ENCODE measurements at regions not wholly inside any gene's neighbourhood (a gene's known extent, or its start where the extent isn't known, plus 50 kb on each side); places are given as distances from the start of the nearest gene placed in this dataset.

- H3K27me3 ChIP-seq (ENCODE audit: insufficient read depth, low read length), result no peaks in the 10 kb centered on the region
- no peaks in the 10 kb centered on the region for H3K79me2 ChIP-seq (ENCODE audit: control insufficient read depth, insufficient read depth, low read length, unreplicated experiment)
- H3K27ac ChIP-seq (ENCODE audit: low read depth, low read length), result no peak overlapping the region
- H3K36me3 ChIP-seq (ENCODE audit: insufficient read depth, low read length), result no peaks in the 10 kb centered on the region
- no peak overlapping the region for H2AFZ ChIP-seq (ENCODE audit: low read length, unreplicated experiment)
- H3K4me3 ChIP-seq (ENCODE audit: low read depth, low read length), result no peak overlapping the region
- no peaks in the 10 kb centered on the region for H3K4me1 ChIP-seq (ENCODE audit: control insufficient read depth, insufficient read depth, low read length, unreplicated experiment)
These were observed 301.8 kb upstream of the CTSO start for GRCh38 chr4:156255230-156256007.

GRCh38 chr4:156252358-156252921, 298.8 kb upstream of the CTSO start:
- Histone ChIP-seq H2AFZ (ENCODE audit: low read length, unreplicated experiment) (no peak overlapping the region), H3K4me3 (ENCODE audit: low read depth, low read length) (no peak overlapping the region)

GRCh38 chr4:156251373-156252065, 297.9 kb upstream of the CTSO start:
- H3K4me1 ChIP-seq (ENCODE audit: control insufficient read depth, insufficient read depth, low read length, unreplicated experiment), result no peaks in the 10 kb centered on the region
- no peaks in the 10 kb centered on the region for H3K79me2 ChIP-seq (ENCODE audit: control insufficient read depth, insufficient read depth, low read length, unreplicated experiment)
- no peaks in the 10 kb centered on the region for H3K36me3 ChIP-seq (ENCODE audit: insufficient read depth, low read length)
- H3K27me3 ChIP-seq (ENCODE audit: insufficient read depth, low read length), result no peaks in the 10 kb centered on the region
- no peak overlapping the region for H3K4me3 ChIP-seq (ENCODE audit: low read depth, low read length)
- H3K27ac ChIP-seq (ENCODE audit: low read depth, low read length), result no peak overlapping the region
- no peak overlapping the region for H2AFZ ChIP-seq (ENCODE audit: low read length, unreplicated experiment)

More at GRCh38 chr4:156252358-156252921, 298.8 kb upstream of the CTSO start:
- H3K79me2 ChIP-seq (ENCODE audit: control insufficient read depth, insufficient read depth, low read length, unreplicated experiment), result no peaks in the 10 kb centered on the region
- H3K27ac ChIP-seq (ENCODE audit: low read depth, low read length), result no peak overlapping the region
- H3K4me1 ChIP-seq (ENCODE audit: control insufficient read depth, insufficient read depth, low read length, unreplicated experiment), result no peaks in the 10 kb centered on the region
- no peaks in the 10 kb centered on the region for H3K36me3 ChIP-seq (ENCODE audit: insufficient read depth, low read length)
- H3K27me3 ChIP-seq (ENCODE audit: insufficient read depth, low read length), result no peaks in the 10 kb centered on the region

GRCh38 chr4:156248917-156249316, 295.3 kb upstream of the CTSO start:
- no peaks in the 10 kb centered on the region for H3K79me2 ChIP-seq (ENCODE audit: control insufficient read depth, insufficient read depth, low read length, unreplicated experiment)
- H2AFZ ChIP-seq (ENCODE audit: low read length, unreplicated experiment), result no peak overlapping the region
- H3K36me3 ChIP-seq (ENCODE audit: insufficient read depth, low read length), result no peaks in the 10 kb centered on the region
- no peaks in the 10 kb centered on the region for H3K4me1 ChIP-seq (ENCODE audit: control insufficient read depth, insufficient read depth, low read length, unreplicated experiment)
- H3K27me3 ChIP-seq (ENCODE audit: insufficient read depth, low read length), result no peaks in the 10 kb centered on the region
- no peak overlapping the region for H3K27ac ChIP-seq (ENCODE audit: low read depth, low read length)
- H3K4me3 ChIP-seq (ENCODE audit: low read depth, low read length), result no peak overlapping the region

- Histone ChIP-seq H3K4me1 (ENCODE audit: control insufficient read depth, insufficient read depth, low read length, unreplicated experiment) (no peaks in the 10 kb centered on the region), H3K36me3 (ENCODE audit: insufficient read depth, low read length) (no peaks in the 10 kb centered on the region), H3K79me2 (ENCODE audit: control insufficient read depth, insufficient read depth, low read length, unreplicated experiment) (no peaks in the 10 kb centered on the region), H3K4me3 (ENCODE audit: low read depth, low read length) (no peak overlapping the region), H3K27me3 (ENCODE audit: insufficient read depth, low read length) (no peaks in the 10 kb centered on the region), H2AFZ (ENCODE audit: low read length, unreplicated experiment) (no peak overlapping the region), H3K27ac (ENCODE audit: low read depth, low read length) (no peak overlapping the region)
These were observed 293.8 kb upstream of the CTSO start for GRCh38 chr4:156247470-156247869.

- no peaks in the 10 kb centered on the region for H3K4me1 ChIP-seq (ENCODE audit: control insufficient read depth, insufficient read depth, low read length, unreplicated experiment)
- H3K79me2 ChIP-seq (ENCODE audit: control insufficient read depth, insufficient read depth, low read length, unreplicated experiment), result no peaks in the 10 kb centered on the region
- no peak overlapping the region for H3K27ac ChIP-seq (ENCODE audit: low read depth, low read length)
- H2AFZ ChIP-seq (ENCODE audit: low read length, unreplicated experiment), result no peak overlapping the region
- H3K27me3 ChIP-seq (ENCODE audit: insufficient read depth, low read length), result no peaks in the 10 kb centered on the region
- no peak overlapping the region for H3K4me3 ChIP-seq (ENCODE audit: low read depth, low read length)
- H3K36me3 ChIP-seq (ENCODE audit: insufficient read depth, low read length), result no peaks in the 10 kb centered on the region
These were observed 289.3 kb upstream of the CTSO start for GRCh38 chr4:156243015-156243414.

- H3K4me3 ChIP-seq (ENCODE audit: low read depth, low read length), result no peak overlapping the region
These were observed 288.7 kb upstream of the CTSO start for GRCh38 chr4:156242390-156242789.

GRCh38 chr4:156241896-156242295, 288.2 kb upstream of the CTSO start:
- no peak overlapping the region for H2AFZ ChIP-seq (ENCODE audit: low read length, unreplicated experiment)
- no peaks in the 10 kb centered on the region for H3K36me3 ChIP-seq (ENCODE audit: insufficient read depth, low read length)
- H3K4me1 ChIP-seq (ENCODE audit: control insufficient read depth, insufficient read depth, low read length, unreplicated experiment), result no peaks in the 10 kb centered on the region
- H3K27ac ChIP-seq (ENCODE audit: low read depth, low read length), result no peak overlapping the region
- H3K27me3 ChIP-seq (ENCODE audit: insufficient read depth, low read length), result no peaks in the 10 kb centered on the region
- no peaks in the 10 kb centered on the region for H3K79me2 ChIP-seq (ENCODE audit: control insufficient read depth, insufficient read depth, low read length, unreplicated experiment)
- H3K4me3 ChIP-seq (ENCODE audit: low read depth, low read length), result no peak overlapping the region

More at GRCh38 chr4:156242390-156242789, 288.7 kb upstream of the CTSO start:
- Histone ChIP-seq H3K79me2 (ENCODE audit: control insufficient read depth, insufficient read depth, low read length, unreplicated experiment) (no peaks in the 10 kb centered on the region), H3K36me3 (ENCODE audit: insufficient read depth, low read length) (no peaks in the 10 kb centered on the region), H3K27ac (ENCODE audit: low read depth, low read length) (no peak overlapping the region), H3K4me1 (ENCODE audit: control insufficient read depth, insufficient read depth, low read length, unreplicated experiment) (no peaks in the 10 kb centered on the region), H2AFZ (ENCODE audit: low read length, unreplicated experiment) (no peak overlapping the region), H3K27me3 (ENCODE audit: insufficient read depth, low read length) (no peaks in the 10 kb centered on the region)

- Histone ChIP-seq H2AFZ (ENCODE audit: low read length, unreplicated experiment) (no peak overlapping the region), H3K36me3 (ENCODE audit: insufficient read depth, low read length) (no peaks in the 10 kb centered on the region), H3K79me2 (ENCODE audit: control insufficient read depth, insufficient read depth, low read length, unreplicated experiment) (no peaks in the 10 kb centered on the region), H3K27me3 (ENCODE audit: insufficient read depth, low read length) (no peaks in the 10 kb centered on the region), H3K27ac (ENCODE audit: low read depth, low read length) (no peak overlapping the region), H3K4me1 (ENCODE audit: control insufficient read depth, insufficient read depth, low read length, unreplicated experiment) (no peaks in the 10 kb centered on the region), H3K4me3 (ENCODE audit: low read depth, low read length) (no peak overlapping the region)
These were observed 284.5 kb upstream of the CTSO start for GRCh38 chr4:156238171-156238570.

- Histone ChIP-seq H3K79me2 (ENCODE audit: control insufficient read depth, insufficient read depth, low read length, unreplicated experiment) (no peaks in the 10 kb centered on the region), H3K4me1 (ENCODE audit: control insufficient read depth, insufficient read depth, low read length, unreplicated experiment) (no peaks in the 10 kb centered on the region), H3K27me3 (ENCODE audit: insufficient read depth, low read length) (no peaks in the 10 kb centered on the region), H3K27ac (ENCODE audit: low read depth, low read length) (no peak overlapping the region), H3K4me3 (ENCODE audit: low read depth, low read length) (no peak overlapping the region), H3K36me3 (ENCODE audit: insufficient read depth, low read length) (no peaks in the 10 kb centered on the region), H2AFZ (ENCODE audit: low read length, unreplicated experiment) (no peak overlapping the region)
These were observed 283.6 kb upstream of the CTSO start for GRCh38 chr4:156237231-156237630.

- Histone ChIP-seq H3K27me3 (ENCODE audit: insufficient read depth, low read length) (no peaks in the 10 kb centered on the region), H3K4me3 (ENCODE audit: low read depth, low read length) (no peak overlapping the region), H3K79me2 (ENCODE audit: control insufficient read depth, insufficient read depth, low read length, unreplicated experiment) (no peaks in the 10 kb centered on the region), H3K27ac (ENCODE audit: low read depth, low read length) (no peak overlapping the region), H2AFZ (ENCODE audit: low read length, unreplicated experiment) (no peak overlapping the region), H3K4me1 (ENCODE audit: control insufficient read depth, insufficient read depth, low read length, unreplicated experiment) (no peaks in the 10 kb centered on the region), H3K36me3 (ENCODE audit: insufficient read depth, low read length) (no peaks in the 10 kb centered on the region)
These were observed 276.5 kb upstream of the CTSO start for GRCh38 chr4:156230176-156230575.
